OCI-M2 (cell line): ENCODE measurements at regions not wholly inside any gene's neighbourhood (a gene's known extent, or its start where the extent isn't known, plus 50 kb on each side); places are given as distances from the start of the nearest gene placed in this dataset.

ENCODE experiments used
- DNase-seq: peaks from one replicate; lab custom pipeline; 2025; ENCODE audit not compliant: unreplicated experiment; lab: John Stamatoyannopoulos, UW

DNA sequence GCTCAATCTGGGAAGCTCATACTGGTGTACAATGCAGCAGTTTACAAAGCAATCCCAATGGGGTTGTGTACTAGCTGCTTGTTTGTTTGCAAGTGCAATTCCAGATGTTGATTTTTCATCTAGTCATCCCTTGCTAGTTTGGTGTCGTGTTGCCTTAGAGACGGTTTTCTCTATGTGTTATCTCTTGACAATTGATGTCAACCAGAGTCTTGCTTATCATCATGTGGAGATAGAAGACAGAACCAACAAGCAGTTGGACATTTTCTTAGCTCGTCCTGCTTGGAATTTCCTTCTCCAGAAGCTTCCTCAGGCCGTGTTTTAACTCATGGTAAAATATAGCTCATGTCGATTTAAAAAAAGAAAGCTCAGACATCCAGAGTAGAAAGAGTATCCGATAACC is 262.0 kb upstream of the KCNH8 start:
- no peak for DNase-seq

DNA sequence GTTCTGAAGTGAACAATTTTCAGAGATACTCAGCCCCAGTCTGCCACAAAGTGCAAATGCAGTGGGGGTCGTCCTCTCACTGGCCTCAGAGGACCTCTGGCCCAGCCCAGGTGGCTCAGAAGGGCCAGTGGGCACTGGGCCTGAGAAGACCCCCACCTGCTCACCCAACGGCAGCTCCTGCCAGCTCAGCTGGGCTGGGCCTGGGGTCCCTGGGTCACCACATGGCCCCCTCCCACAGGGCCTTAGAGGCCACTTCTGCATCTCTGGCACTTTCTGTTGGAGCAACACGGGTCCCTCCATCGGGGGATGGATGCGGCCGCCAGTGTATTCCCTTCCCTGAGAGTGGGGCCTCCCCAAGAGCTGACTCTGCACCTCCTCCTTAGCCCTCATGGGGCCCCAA is 262.7 kb upstream of the KCNH8 start:
- DNase-seq, result no peak

DNA sequence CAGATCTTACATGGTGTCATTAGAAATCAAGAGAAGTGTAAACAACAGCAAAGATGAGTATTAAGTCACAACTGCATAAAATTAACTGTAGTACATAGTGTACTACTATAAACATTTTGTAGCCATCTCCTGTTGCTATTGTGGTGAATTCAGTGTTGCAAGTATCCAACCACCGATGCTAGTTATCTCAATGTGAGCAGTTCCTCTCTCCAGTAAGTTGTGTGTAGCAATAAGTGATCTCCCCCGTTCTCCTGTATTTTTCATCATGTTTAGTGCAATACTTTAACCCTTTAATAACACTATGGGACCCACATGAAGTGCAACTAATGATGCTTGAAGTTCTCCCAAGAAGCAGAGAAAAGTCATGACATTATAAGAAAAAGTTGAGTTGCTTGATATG is 264.7 kb upstream of the KCNH8 start:
- DNase-seq, result no peak

DNA sequence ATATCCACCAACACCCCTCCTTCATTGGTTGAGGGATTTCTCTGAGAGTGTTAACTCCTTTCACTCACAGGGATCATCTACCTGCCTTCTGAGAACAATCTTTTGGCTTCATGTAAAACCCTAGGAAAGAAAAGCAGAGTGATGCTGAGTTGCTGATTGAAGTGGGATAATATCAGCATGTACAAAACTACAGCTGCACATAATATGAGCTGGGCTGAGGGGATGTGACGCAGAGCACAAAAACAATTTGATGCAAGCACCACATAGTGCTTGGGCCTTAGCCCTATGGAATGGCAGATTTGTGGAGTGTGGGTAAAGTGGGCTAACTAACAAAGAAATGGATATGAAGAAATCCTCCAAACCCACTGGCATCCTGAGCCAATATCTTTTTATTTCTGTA is 267.6 kb upstream of the KCNH8 start:
- DNase-seq, result no peak

DNA sequence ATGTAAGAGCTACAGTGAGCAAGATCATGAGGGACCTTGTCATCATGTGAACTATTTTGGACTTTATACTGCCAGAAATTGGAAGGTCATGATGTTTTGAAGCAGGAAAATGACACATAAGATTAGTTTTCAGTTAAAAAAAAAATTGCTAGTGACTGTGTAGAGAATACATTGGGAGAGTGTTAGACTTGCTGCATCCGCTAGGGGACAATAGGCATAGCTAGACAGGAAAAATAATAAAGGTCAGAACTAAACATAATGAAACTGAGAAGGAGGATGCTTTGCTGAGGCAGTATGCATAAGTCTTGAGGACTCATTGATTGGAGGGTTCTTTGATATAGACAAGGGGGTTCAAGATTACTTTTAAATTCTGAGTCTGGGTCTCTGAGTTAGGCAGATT is 275.8 kb upstream of the KCNH8 start:
- DNase-seq, result no peak

DNA sequence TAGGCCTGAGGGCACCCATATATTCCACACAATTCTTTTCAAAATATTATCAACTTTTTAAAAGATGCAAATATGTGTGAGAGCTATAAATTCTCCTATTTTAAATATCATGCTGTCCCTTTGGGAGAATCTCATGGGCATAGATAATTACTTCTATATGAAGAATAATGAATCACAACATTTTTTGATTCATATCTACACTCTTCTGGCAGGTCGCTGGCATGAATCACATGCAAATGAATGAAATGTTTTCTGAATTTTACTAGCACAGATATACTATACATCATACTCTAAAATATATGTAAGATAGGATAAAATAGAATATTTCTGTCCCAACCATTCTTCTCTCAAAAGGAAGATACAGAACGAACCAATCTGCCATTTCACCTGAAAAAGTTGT is 277.7 kb upstream of the KCNH8 start:
- DNase-seq, result no peak

DNA sequence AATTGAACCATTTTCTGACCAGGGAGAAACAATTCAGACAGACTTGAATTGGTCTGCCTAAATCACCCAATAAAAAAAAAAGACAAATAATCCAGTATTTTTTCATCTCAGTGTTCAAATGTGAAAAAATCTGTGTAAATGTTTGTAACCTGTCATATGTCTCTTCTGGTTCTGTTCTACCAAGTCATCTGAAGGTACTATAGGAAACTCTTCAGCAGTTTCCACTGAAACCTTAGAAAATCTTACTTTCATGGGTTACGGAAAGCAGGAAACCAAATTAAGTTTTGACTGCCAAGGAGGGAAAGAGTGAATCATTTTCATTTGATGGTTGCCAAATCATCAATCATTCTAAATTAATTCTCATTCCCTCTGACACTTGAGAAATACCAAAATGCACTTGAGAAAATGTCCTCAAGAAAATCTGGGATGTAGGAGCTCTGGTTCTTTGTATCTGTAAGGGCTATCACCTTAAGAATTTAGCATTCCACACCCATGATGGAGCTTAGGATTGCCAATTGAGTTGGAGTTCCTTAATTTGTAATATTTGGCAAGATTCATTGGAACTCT is 278.2 kb upstream of the KCNH8 start:
- no peak for DNase-seq

DNA sequence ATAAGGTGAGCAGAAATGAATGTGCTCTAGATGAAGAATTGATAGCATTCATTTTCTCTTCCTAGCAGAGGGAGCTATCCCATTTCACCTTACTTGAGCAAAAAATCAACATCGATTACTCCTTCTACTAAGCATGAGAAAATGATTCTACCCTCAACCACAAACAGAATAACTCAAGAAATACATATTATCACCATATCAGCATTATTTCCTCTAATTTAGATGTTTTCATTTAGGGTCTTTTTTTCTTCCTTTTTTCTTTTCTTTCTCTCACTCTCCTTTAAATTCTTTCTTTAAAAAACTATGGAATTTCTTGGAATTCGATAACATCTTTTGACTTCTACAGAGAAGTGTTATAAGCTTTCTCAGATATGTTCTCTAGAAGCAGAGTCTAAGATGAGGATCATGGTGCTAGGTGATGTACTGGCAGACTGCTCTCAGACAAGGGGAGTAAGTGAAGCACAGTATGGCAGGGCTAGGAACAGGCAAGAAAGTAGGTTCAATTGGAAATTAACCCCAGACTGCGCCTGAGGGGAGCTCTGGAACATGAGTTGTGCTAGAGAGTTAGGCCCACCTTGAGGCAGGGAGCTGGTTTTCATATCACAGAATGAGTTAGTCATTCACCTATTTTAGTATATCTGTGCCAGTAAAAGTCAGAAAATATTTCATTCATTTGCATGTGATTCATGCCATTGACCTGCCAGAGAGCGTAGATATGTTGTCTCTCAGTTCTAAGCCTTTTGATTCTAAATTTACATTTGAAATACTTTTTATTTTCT is 279.2 kb upstream of the KCNH8 start:
- no peak for DNase-seq

DNA sequence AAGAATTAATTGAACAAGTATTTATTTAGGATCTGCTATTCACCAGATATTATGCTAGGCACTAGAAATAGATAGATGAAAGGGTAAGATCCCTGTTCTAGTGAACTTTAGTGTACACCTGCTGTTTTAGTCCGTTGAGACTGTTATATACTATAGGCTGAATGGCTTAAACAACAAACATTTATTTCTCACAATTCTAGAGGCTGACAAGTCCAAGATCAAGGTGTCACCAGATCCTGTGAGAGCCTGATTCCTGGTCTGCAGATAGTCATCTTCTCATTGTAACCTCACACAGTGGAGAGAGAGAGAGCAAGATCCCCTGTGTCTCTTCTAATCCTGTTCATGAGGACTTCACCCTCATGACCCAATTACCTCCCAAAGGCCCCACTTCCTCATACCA is 281.4 kb upstream of the KCNH8 start:
- DNase-seq, result no peak

DNA sequence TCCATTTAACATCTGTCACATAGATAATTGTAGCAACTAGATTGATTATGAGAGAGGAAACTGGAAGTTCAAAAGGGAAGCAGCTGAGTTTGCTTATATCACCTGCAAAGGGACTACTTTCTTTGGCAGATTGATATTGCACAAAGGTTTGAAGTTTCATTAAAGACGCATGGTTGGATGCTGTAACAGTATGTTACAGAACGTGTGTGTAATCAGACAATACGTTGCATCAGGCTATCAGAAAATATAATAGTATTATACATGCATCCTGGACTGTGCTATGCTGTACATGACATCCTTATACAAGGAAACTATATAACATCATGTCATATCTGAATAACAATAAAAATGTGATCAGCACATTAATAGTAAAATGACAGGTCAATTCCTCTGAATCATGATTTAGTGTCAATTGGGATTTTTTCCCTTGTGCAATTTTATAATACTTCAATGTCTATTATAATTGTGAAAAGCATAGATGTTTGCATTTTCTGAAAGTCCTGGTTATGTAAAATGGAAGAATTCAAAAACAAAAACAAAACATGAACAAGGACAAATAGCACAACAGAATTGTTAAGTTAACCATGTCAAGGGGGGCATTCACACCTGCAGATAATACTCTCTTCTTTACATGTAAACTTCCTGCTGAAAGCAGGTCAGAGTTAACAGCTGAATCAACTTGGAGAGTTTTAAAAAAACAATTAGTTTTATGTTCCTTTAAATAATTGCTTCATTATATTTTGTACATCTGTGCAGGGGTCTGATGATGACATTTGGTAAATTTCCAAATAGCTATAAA is 283.2 kb upstream of the KCNH8 start:
- no peak for DNase-seq

DNA sequence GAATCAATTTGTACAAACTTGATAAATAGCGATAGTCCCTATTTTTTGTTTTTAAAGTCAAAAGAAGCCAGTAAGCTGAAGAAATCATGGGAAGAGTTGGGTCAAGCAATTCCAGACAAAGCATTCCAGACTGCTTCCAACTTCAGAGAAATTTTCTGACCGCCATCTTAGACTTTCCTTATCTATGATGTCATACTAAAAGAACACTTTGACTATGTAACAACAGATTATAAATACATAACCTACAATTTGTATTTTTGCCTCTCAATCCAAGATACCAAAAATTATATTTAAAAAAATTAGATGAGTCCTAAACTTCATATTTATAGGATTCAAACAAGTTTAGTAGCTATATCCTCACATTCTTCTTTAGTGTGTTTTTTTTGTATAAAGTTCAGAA is 286.2 kb upstream of the KCNH8 start:
- DNase-seq, result no peak

DNA sequence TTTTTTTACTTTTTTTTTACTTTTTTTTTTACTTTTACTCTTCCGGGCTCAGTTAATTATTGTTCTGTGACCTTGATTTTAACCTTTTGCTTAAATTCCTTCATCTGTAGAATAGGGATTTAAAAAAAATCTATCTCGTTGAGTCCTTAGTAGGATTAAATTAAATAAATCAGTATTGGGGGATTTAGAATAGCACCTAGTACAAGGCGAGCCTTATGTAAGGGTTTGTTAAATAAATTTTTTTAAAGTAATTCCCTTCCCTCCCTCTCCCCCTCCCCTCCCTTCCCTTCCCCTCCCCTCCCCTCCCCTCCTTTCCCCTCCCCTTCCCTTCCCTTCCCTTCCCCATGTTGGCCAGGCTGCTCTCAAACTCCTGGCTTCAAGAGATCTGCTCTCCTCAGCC is 287.2 kb upstream of the KCNH8 start:
- DNase-seq, result no peak

DNA sequence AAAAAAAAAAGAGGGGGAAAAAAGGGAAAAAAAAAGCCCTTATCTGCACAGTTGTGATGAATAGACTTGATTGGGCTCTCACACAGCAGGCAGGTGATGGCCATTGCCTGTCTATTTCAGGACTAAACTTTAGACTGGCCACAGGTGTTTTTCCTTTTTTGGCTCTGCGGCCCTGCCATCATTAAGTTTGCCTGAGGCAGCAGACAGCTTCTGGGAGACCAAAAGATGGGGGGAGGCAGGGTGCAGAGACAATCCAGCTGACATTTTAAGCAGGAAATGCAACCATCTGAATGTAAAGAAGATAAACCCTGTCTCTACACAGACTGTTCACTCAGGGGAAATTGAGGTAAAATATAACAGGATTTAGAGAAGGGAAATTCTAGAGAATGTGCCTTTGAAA is 295.0 kb upstream of the KCNH8 start:
- no peak for DNase-seq

DNA sequence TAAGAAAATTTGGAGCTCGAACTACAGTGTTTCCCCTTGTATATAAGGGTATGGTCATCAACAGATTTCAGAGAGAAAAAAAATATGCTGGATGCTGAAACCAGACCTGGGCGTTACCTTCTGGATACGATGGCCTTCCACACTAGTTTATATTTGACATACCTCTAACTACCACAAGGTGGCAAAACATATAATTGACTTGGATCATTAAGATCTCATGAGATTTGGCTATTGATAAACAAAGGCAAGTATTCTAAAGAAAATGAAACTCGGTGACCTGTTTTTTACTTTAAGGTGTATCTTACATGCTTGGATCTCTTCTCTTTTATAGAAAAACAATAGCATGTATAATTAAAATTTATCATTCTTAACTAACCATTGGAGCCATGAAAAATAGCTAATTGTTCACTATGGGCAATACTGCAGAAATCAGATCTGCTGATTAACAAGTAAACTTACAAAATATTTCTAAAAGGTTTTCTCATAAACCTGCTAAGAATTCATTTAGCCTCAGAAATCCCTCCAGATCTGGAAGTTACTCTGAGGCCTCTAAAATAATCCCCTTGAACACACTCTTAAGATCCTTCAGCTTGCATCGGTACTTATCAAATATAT is 300.6 kb upstream of the KCNH8 start:
- DNase-seq, result no peak

DNA sequence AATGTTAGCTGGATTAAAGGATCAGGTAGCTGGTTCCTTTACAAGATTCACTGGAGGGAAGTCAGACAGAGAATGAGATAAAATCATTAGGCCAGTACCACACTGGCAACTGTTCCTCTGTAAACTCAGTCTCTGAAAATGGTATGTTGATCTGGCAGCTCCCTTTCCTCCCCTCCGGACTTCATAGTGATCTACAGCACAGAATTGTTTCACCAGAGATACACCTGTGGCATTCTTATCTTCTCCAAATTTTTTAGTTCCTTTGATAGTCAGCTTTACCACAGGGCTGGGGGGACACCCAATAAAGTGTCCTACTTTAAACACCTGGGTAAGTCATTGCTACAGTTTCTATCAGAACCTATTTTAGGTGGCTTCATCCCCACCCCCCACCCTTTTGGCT is 304.3 kb upstream of the KCNH8 start:
- DNase-seq, result no peak

DNA sequence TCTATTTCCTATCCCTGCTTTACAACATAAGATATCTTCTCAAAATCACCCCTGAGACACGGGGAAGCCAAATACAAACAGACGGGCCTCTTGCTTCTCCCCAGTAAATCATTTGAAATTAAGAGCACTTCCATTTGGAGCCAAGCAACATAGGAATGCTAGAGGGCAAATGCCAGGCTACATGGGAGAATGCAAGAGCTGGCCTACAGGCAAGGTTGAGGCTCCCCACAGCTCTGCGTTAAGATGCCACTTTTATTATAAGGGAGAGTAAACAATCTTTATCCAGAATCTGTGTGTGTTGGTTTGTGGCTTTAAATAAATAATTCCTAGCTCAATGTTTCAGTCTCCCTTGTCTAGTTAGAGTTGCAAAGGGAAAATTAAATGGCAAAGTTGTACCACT is 305.1 kb upstream of the KCNH8 start:
- DNase-seq, result no peak

DNA sequence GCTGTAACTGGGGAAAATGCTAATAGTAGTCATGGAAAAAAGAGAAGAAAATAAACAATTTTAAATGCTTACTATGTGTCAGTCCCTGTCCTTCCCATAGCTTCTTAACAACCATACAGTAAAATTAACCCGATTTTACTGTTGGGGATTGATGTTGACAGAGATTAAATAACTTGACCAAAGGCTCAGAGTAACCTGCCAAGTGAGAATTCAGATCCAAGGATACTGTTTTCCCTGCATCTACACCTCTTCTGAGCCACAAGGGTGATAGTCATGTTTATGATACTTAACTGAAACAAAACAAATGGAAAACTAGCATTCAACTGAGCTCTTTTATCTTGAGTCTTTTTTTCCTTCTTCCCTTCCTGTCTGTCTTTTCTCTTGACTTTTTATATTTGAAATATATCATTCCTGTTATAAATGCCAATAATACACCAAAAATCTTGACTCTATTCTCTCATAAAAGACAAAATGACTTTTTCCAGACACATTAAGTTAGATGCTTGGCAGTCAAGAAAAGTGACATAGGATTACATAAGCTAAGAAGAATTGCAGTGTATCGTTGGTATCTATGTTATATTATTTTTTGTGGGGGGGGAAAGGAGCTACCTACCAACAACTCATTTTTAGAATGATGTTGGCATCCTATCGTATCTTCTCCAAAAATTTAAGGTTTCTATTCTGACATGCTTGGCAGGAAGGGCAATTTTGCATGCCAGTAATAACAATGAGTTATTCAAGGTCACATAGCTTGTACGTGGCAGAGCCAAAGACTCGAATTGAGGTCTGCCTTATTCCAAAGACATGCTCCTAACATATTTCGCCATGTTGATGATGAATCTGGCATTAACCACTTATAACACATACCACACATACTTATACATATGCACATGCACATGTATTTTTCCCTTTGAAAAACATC is 306.6 kb upstream of the KCNH8 start:
- DNase-seq, result no peak

DNA sequence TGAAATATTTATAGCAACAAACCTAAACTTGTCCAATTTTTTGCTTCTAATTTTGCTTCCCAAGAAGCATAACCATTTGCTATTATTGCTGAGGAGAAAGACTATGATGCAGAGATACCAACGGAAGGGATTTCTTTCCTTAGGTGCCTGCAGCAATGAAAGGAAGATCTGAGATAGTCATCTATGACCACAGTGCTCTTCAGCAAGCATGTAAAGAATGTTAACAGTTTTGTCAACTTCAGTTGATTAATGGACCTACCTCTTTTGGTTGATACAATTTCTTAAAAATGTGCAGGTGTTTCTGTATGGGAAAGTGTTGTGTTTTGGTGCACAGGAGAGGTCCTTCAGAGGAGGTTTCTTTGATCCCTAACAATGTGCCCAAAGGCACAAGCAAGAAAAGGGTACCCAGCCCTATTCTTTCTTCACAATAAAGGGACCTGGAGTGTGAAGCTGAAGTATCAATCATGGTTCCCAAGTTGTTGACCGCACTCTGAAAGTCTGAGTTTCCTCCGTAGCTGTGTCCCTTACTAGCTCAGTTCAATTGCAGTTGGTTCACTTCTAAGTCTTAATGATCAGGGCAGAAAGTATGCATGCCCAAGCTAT is 307.7 kb upstream of the KCNH8 start:
- no peak for DNase-seq

DNA sequence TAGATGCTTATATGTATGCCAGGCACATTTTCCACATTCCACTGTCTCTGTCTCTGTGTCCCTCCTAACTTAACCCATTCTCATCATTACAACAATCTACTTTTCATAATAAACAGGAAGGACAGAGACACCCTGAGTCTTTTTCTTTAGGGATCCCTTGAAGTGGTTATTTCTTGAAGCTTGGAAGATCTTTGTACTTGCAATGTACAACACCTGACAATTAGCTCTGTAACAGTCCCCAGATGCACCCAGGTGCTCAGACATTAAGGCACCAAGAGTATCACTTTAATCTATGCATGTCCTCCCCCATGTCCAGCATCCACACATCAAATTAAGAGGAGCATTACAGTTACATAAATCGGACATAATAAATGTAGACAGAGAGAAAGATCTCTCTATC is 309.6 kb upstream of the KCNH8 start:
- no peak for DNase-seq

DNA sequence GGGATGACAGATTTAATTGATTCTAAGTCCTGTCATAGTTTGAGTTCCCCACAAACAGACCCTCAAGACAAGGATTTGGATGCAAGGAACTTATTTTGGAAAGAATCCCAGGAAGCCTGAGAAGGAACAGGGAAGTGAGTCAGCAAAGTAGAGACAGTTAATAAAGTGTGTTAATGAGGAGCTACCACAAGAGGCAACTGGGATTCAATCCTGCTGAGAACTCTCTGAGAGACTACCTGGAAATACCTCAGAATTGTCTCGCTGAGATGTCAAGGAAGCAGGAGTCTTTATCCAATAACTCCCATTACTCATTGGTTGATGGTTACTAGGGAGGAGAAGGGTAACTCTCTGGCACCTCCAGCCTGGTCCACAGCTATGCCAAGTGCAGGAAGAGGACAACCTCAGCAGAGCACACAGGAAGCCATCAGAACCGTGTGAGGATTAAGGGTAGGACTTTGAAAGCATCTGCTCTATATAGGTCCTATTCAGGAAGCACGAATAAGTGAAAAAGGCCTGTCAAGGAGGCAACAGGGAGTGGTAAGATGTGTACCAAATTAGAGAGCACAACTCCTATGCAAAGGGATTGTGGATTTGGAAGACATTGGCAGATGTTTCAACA is 311.1 kb upstream of the KCNH8 start:
- no peak for DNase-seq
